ENCODE measurements at regions not wholly inside any gene's neighbourhood (a gene's known extent, or its start where the extent isn't known, plus 50 kb on each side); places are given as distances from the start of the nearest gene placed in this dataset.
"Not testable (repeated sequence)": the region's sequence is repeated elsewhere in the genome, so short reads cannot be mapped to it uniquely, and the experiment has no call there.

DNA sequence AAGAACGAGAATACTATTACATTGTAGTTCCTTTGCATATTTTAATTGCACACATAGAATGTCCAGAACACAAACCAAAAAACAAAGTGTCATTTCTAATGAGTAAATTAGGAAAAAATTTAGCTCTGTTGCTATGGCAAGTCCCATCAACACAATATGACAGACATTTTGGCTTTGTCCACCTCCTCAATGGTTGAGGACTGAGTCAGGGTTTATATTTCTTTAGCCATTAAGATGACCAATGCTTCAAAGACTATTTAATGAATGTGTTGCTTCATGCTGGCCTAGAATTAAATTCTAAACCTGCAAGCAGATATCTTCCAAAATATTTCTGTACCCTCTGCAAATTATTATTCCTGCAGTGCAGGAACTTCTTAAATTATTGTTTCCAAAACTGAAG is 719.2 kb downstream of the NTRK3 start:
- H3K27ac ChIP-seq: no peak overlapping the region
- DNase-seq: no peak
- TF ChIP-seq POLR2AphosphoS5 (IDR thresholded peaks at IDR 0.05) (no peak), POLR2A (IDR thresholded peaks at IDR 0.05) (no peak)
- TF ChIP-seq, protein P1, sequence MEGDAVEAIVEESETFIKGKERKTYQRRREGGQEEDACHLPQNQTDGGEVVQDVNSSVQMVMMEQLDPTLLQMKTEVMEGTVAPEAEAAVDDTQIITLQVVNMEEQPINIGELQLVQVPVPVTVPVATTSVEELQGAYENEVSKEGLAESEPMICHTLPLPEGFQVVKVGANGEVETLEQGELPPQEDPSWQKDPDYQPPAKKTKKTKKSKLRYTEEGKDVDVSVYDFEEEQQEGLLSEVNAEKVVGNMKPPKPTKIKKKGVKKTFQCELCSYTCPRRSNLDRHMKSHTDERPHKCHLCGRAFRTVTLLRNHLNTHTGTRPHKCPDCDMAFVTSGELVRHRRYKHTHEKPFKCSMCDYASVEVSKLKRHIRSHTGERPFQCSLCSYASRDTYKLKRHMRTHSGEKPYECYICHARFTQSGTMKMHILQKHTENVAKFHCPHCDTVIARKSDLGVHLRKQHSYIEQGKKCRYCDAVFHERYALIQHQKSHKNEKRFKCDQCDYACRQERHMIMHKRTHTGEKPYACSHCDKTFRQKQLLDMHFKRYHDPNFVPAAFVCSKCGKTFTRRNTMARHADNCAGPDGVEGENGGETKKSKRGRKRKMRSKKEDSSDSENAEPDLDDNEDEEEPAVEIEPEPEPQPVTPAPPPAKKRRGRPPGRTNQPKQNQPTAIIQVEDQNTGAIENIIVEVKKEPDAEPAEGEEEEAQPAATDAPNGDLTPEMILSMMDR (IDR thresholded peaks at IDR 0.05 in 8 of 11, conservative IDR thresholded peaks at IDR 0.05 in 3 of 11): no peak
- WGBS, 5 donors: 70 to 90% (median 79%) methylated on average over 1 of the region's 1 CpG
- H3K36me3 ChIP-seq: no peaks in the 10 kb centered on the region
- H3K9me3 ChIP-seq: peaks cover 0 to 27% (median 7%) of the 10 kb centered on the region in 8 donors
- no peaks in the 10 kb centered on the region for H3K4me1 ChIP-seq
- H3K27me3 ChIP-seq (replicated peaks in 1 of 7): no peaks in the 10 kb centered on the region
- intact Hi-C loops (cut with DNase I; ENCODE audit: low total_unique reads): no loop called here
- H3K4me3 ChIP-seq: no peak overlapping the region

DNA sequence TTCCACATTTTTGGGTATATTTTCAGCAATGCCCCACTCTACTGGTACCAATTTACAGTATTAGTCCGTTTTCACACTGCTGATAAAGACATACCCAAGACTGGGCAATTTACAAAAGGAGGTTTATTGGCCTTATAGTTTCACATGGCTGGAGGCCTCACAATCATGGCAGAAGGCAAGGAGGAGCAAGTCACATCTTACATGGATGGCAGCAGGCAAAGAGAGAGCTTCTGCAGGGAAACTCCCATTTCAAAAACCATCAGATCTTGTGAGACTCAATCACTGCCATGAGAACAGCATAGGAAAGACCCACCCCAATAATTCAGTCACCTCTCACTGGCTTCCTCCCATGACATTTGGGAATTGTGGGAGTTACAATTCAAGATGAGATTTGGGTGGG is 722.9 kb downstream of the NTRK3 start:
- H3K36me3 ChIP-seq; H3K27ac ChIP-seq; H3K4me3 ChIP-seq; DNase-seq; H3K4me1 ChIP-seq; H3K27me3 ChIP-seq (replicated peaks in 1 of 7); intact Hi-C loops (cut with DNase I; ENCODE audit: low total_unique reads): not testable (repeated sequence)
- 49 to 70% (median 60%) methylated on average over 1 of the region's 1 CpG for WGBS, 5 donors
- peaks cover 0 to 22% (median 7%) of the 10 kb centered on the region in 8 donors for H3K9me3 ChIP-seq

DNA sequence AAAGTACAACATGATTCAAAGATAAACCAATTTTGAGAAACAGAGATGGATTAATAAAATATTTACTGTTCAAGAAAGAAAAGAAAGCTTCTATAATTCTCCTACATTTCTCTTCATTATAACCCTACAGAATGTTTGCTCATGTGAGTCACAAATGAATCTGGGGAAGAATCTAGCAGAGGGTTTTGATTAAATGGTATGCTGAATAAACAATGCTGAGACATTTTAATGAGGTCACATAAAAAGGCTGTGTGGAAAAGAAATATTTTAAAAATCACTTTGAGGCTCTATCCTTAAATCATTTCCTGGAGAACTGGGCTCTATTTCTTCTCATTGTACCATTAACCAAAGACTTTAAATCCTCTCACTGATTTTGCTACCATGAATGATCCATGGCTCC is 727.7 kb downstream of the NTRK3 start:
- Histone ChIP-seq H3K36me3 (no peaks in the 10 kb centered on the region), H3K4me1 (no peaks in the 10 kb centered on the region), H3K27me3 (replicated peaks in 1 of 7) (no peaks in the 10 kb centered on the region), H3K27ac (no peak overlapping the region), H3K9me3 (peaks cover 0 to 17% (median 6%) of the 10 kb centered on the region in 8 donors), H3K4me3 (no peak overlapping the region)
- intact Hi-C loops (cut with DNase I; ENCODE audit: low total_unique reads): no loop called here
- TF ChIP-seq POLR2AphosphoS5 (IDR thresholded peaks at IDR 0.05) (no peak), POLR2A (IDR thresholded peaks at IDR 0.05) (no peak)
- no peak for DNase-seq

DNA sequence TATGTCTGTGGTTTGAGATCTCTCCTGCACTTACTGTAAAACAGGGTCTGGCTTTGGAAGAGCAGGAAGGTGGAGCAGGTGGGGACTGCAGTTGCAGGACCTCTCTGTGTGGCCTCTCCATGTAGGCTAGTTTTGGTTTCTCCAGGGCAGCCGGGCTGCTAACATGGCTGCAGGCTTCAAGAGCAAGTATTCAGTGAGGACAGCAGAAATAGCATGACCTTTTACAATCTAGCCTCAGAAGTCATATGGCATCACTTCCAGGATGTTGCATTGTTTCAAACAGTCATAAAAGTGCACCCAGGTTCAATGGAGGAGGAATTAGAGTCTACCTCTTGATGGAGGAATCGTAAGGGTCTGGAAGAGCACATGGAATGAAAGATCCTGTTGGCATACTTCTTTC is 728.7 kb downstream of the NTRK3 start:
- no peaks in the 10 kb centered on the region for H3K4me1 ChIP-seq
- no peak overlapping the region for H3K4me3 ChIP-seq
- no peaks in the 10 kb centered on the region for H3K27me3 ChIP-seq (replicated peaks in 1 of 7)
- H3K27ac ChIP-seq: no peak overlapping the region
- H3K36me3 ChIP-seq: no peaks in the 10 kb centered on the region
- intact Hi-C loops (cut with DNase I; ENCODE audit: low total_unique reads): no loop called here
- TF ChIP-seq, protein P1 (IDR thresholded peaks at IDR 0.05 in 8 of 11, conservative IDR thresholded peaks at IDR 0.05 in 3 of 11): no peak
- TF ChIP-seq POLR2A (IDR thresholded peaks at IDR 0.05) (no peak), POLR2AphosphoS5 (IDR thresholded peaks at IDR 0.05) (no peak)
- 71 to 93% (median 77%) methylated on average over 2 of the region's 2 CpGs for WGBS, 5 donors
- peaks cover 0 to 7% (median 0%) of the 10 kb centered on the region in 8 donors for H3K9me3 ChIP-seq
- DNase-seq: no peak

DNA sequence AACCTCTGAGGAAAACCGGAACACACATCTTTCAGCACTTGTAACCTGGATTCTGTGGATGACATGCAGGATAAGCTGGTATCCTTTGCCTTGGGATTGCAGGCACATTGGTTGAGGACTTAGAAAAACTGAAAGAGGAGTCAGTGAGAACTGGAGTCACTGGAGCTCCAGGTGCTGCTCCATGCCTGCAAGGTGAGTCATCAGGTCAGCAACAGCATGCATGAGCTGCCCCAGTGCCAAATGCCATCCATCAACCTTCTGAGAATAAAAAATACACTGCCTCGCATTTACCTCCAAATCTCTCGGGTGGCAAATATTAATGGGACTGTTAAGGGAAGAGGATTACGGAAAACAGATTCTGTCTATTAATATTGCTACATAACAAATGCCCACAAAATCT is 729.1 kb downstream of the NTRK3 start:
- TF ChIP-seq POLR2A (IDR thresholded peaks at IDR 0.05): no peak
- TF ChIP-seq, protein P1 (IDR thresholded peaks at IDR 0.05 in 8 of 11, conservative IDR thresholded peaks at IDR 0.05 in 3 of 11): no peak
- TF ChIP-seq POLR2AphosphoS5 (IDR thresholded peaks at IDR 0.05): no peak
- 86 to 95% (median 89%) methylated on average over 4 of the region's 4 CpGs for WGBS, 5 donors
- H3K27me3 ChIP-seq (replicated peaks in 1 of 7): no peaks in the 10 kb centered on the region
- peaks cover 0 to 5% (median 0%) of the 10 kb centered on the region in 8 donors for H3K9me3 ChIP-seq
- no peak overlapping the region for H3K27ac ChIP-seq
- no peaks in the 10 kb centered on the region for H3K4me1 ChIP-seq
- no peak for DNase-seq
- H3K36me3 ChIP-seq: no peaks in the 10 kb centered on the region
- no peak overlapping the region for H3K4me3 ChIP-seq
- intact Hi-C loops (cut with DNase I; ENCODE audit: low total_unique reads): no loop called here
